ENCODE measurements at regions not wholly inside any gene's neighbourhood (a gene's known extent, or its start where the extent isn't known, plus 50 kb on each side); places are given as distances from the start of the nearest gene placed in this dataset.

GRCh38 chr3:176714034-176714433 lies 483.2 kb downstream of the TBL1XR1 start:
- no peak for DNase-seq (ENCODE audit: low spot score)

GRCh38 chr3:176712191-176712590 lies 485.1 kb downstream of the TBL1XR1 start:
- no peak for DNase-seq (ENCODE audit: low spot score)

GRCh38 chr3:176699288-176699687 lies 498.0 kb downstream of the TBL1XR1 start:
- DNase-seq (ENCODE audit: low spot score): no peak

- DNase-seq (ENCODE audit: low spot score): no peak
Observed at GRCh38 chr3:176697284-176697889, 499.9 kb downstream of the TBL1XR1 start.

GRCh38 chr3:176696816-176697215 lies 500.5 kb downstream of the TBL1XR1 start:
- DNase-seq (ENCODE audit: low spot score): no peak

GRCh38 chr3:176692966-176693785 lies 504.1 kb downstream of the TBL1XR1 start:
- DNase-seq (ENCODE audit: low spot score): no peak

GRCh38 chr3:176692199-176692965 lies 504.9 kb downstream of the TBL1XR1 start:
- no peak for DNase-seq (ENCODE audit: low spot score)

GRCh38 chr3:176690083-176690869 lies 507.0 kb downstream of the TBL1XR1 start:
- no peak for DNase-seq (ENCODE audit: low spot score)

- no peak for DNase-seq (ENCODE audit: low spot score)
Observed at GRCh38 chr3:176687754-176688153, 509.5 kb downstream of the TBL1XR1 start.

- DNase-seq (ENCODE audit: low spot score): no peak
Observed at GRCh38 chr3:176683382-176683781, 513.9 kb downstream of the TBL1XR1 start.

- DNase-seq (ENCODE audit: low spot score): no peak
Observed at GRCh38 chr3:176663837-176664831, 533.1 kb downstream of the TBL1XR1 start.

- DNase-seq (ENCODE audit: low spot score): no peak
Observed at GRCh38 chr3:176663387-176663786, 533.9 kb downstream of the TBL1XR1 start.

GRCh38 chr3:176661432-176661964 lies 535.8 kb downstream of the TBL1XR1 start:
- DNase-seq (ENCODE audit: low spot score): no peak

- no peak for DNase-seq (ENCODE audit: low spot score)
Observed at GRCh38 chr3:176655404-176656094, 541.7 kb downstream of the TBL1XR1 start.

GRCh38 chr3:176651622-176652021 lies 545.7 kb downstream of the TBL1XR1 start:
- no peak for DNase-seq (ENCODE audit: low spot score)

- DNase-seq (ENCODE audit: low spot score): no peak
Observed at GRCh38 chr3:176650478-176650877, 546.8 kb downstream of the TBL1XR1 start.

- DNase-seq (ENCODE audit: low spot score): no peak
Observed at GRCh38 chr3:176647987-176648386, 549.3 kb downstream of the TBL1XR1 start.

GRCh38 chr3:176633511-176633910 lies 563.8 kb downstream of the TBL1XR1 start:
- no peak for DNase-seq (ENCODE audit: low spot score)

- DNase-seq (ENCODE audit: low spot score): no peak
Observed at GRCh38 chr3:176632925-176633324, 564.4 kb downstream of the TBL1XR1 start.

- no peak for DNase-seq (ENCODE audit: low spot score)
Observed at GRCh38 chr3:176631165-176631564, 566.1 kb downstream of the TBL1XR1 start.
